Mesenchymal stem cell (in vitro differentiated cells and primary cell): ENCODE measurements at regions not wholly inside any gene's neighbourhood (a gene's known extent, or its start where the extent isn't known, plus 50 kb on each side); places are given as distances from the start of the nearest gene placed in this dataset.

Experiments used
- DNase-seq: peaks from one replicate; pipeline ENCODE4 v3.0.0-alpha.2; 2013
- H2AFZ ChIP-seq: one replicate; pipeline ENCODE4 v1.6.1; 2013; ENCODE audit warnings: low read depth, mild to moderate bottlenecking, control low read depth, inconsistent platforms, low read length, moderate library complexity
- H2AK5ac ChIP-seq: 2 replicates; pipeline ENCODE4 v1.6.1; 2013; ENCODE audit warnings: low read length, moderate library complexity, mild to moderate bottlenecking, inconsistent platforms; ENCODE audit not compliant: severe bottlenecking
- H2BK120ac ChIP-seq: one replicate; pipeline ENCODE4 v1.6.1; 2013; ENCODE audit warnings: low read depth, mild to moderate bottlenecking, inconsistent platforms, low read length, moderate library complexity
- H2BK12ac ChIP-seq, 2 experiments: one replicate each; pipeline ENCODE4 v1.6.1; 2013; ENCODE audit warnings: inconsistent platforms in 2 of 2, low read length in 2 of 2, mild to moderate bottlenecking in 2 of 2, moderate library complexity in 2 of 2, control low read depth in 1 of 2
- H2BK15ac ChIP-seq: one replicate; pipeline ENCODE4 v1.6.1; 2013; ENCODE audit warnings: mild to moderate bottlenecking, low read depth, inconsistent platforms; ENCODE audit not compliant: poor library complexity, severe bottlenecking
- H2BK5ac ChIP-seq: 2 replicates; pipeline ENCODE4 v1.6.1; 2013; ENCODE audit warnings: low read depth, mild to moderate bottlenecking, low read length, control low read depth, inconsistent platforms; ENCODE audit not compliant: poor library complexity, severe bottlenecking
- H3K14ac ChIP-seq, 2 experiments: one replicate each; pipeline ENCODE4 v1.6.1; 2013; ENCODE audit warnings: inconsistent platforms in 2 of 2, low read length in 2 of 2, control low read depth in 1 of 2, mild to moderate bottlenecking in 1 of 2, moderate library complexity in 1 of 2
- H3K18ac ChIP-seq, 2 experiments: one replicate each; pipeline ENCODE4 v1.6.1; 2013; ENCODE audit warnings: inconsistent platforms in 2 of 2, low read length in 2 of 2, control low read depth in 1 of 2, low read depth in 1 of 2, mild to moderate bottlenecking in 1 of 2
- H3K23ac ChIP-seq, 2 experiments: one replicate each; pipeline ENCODE4 v1.6.1; 2013; ENCODE audit warnings: inconsistent platforms in 2 of 2, low read length in 2 of 2, mild to moderate bottlenecking in 2 of 2, moderate library complexity in 2 of 2, control low read depth in 1 of 2
- H3K27ac ChIP-seq: 2 replicates; pipeline ENCODE4 v1.5.1; 2013; ENCODE audit warnings: mild to moderate bottlenecking, moderate library complexity, low read length, control low read depth, inconsistent platforms; ENCODE audit not compliant: poor library complexity, severe bottlenecking
- H3K27me3 ChIP-seq, 2 experiments: 2 replicates each; pipeline versions ENCODE4 v1.6.1 to v1.7.0; 2013; ENCODE audit warnings: low read length in 2 of 2, mild to moderate bottlenecking in 2 of 2, moderate library complexity in 2 of 2, control low read depth in 1 of 2, inconsistent platforms in 1 of 2; ENCODE audit not compliant: control insufficient read depth in 1 of 2, insufficient read depth in 1 of 2
- H3K36me3 ChIP-seq, 2 experiments: 2 replicates each; pipeline versions ENCODE4 v1.6.1 to v1.7.0; 2013; ENCODE audit warnings: low read length in 2 of 2, control low read depth in 1 of 2, inconsistent platforms in 1 of 2, low read depth in 1 of 2, mild to moderate bottlenecking in 1 of 2; ENCODE audit not compliant: insufficient read depth in 2 of 2, control insufficient read depth in 1 of 2
- H3K4ac ChIP-seq, 2 experiments: one replicate each; pipeline ENCODE4 v1.6.1; 2013; ENCODE audit warnings: inconsistent platforms in 2 of 2, low read length in 2 of 2, mild to moderate bottlenecking in 2 of 2, moderate library complexity in 2 of 2, control low read depth in 1 of 2, low read depth in 1 of 2
- H3K4me1 ChIP-seq: 2 replicates; pipeline ENCODE4 v1.6.1; 2013; ENCODE audit warnings: low read depth, low read length, control low read depth; ENCODE audit not compliant: control insufficient read depth, insufficient read depth
- H3K4me2 ChIP-seq: 2 replicates; pipeline ENCODE4 v1.6.1; 2013; ENCODE audit warnings: low read length, mild to moderate bottlenecking, inconsistent platforms; ENCODE audit not compliant: poor library complexity, severe bottlenecking
- H3K4me3 ChIP-seq, 2 experiments: 2 replicates each; pipeline versions ENCODE4 v1.5.1 to v1.7.0; 2013; ENCODE audit warnings: low read length in 2 of 2, mild to moderate bottlenecking in 2 of 2, control low read depth in 1 of 2, low read depth in 1 of 2; ENCODE audit not compliant: insufficient read depth in 1 of 2
- H3K79me1 ChIP-seq: replicated peaks from 2 replicates; pipeline ENCODE4 v1.6.1; 2013; ENCODE audit warnings: mild to moderate bottlenecking, control low read depth, low read length, inconsistent platforms; ENCODE audit not compliant: poor library complexity, severe bottlenecking
- H3K9ac ChIP-seq: 2 replicates; pipeline ENCODE4 v1.7.0; 2013; ENCODE audit warnings: mild to moderate bottlenecking, low read length, moderate library complexity
- H3K9me3 ChIP-seq: 2 replicates; pipeline ENCODE4 v1.7.0; 2013; ENCODE audit warnings: mild to moderate bottlenecking, low read length; ENCODE audit not compliant: control insufficient read depth
- H4K8ac ChIP-seq: one replicate; pipeline ENCODE4 v1.6.1; 2013; ENCODE audit warnings: inconsistent platforms, mild to moderate bottlenecking, low read length, moderate library complexity
- H4K91ac ChIP-seq: one replicate; pipeline ENCODE4 v1.6.1; 2013; ENCODE audit warnings: mild to moderate bottlenecking, low read length, inconsistent platforms
- WGBS: methylation state at CpG from one replicate; pipeline ENCODE4 v1.1.7; 2013; ENCODE audit warnings: mixed read lengths; 5-methylcytosine and 5-hydroxymethylcytosine counted together

DNA sequence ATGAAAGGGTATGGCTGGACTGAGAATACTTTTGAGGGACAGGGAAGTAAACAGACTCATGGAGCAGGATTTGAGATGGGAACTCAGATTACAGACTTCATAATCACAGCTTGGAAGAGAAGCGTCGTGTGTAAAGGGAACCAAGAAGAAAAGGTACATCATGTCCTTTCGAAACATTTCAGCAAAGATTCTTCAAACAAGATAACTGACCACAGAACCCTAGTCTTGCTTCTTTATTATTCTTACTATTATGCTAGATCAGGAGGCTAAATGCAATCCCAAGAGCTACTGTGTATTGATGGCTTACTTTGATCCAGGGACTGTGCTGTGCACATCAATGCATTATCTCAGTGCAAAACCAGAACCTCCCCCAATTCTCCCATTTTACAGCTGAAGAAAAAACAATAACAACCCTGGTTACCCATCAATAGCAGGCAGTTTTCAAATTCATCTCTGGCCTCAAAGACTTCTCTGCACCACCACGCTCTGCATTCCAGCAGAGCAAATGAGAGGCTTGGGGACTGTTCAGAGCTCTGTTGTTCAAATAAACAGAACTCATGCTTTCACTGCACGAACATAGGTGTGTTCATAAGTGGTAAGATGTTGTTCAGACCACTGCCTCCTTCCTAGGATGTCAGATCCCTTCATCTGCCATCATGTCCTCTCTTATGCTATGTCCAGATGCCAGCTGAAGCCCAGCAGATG lies 104.8 kb upstream of the NAV2 start:
- no peak overlapping the region for H2BK120ac ChIP-seq

DNA sequence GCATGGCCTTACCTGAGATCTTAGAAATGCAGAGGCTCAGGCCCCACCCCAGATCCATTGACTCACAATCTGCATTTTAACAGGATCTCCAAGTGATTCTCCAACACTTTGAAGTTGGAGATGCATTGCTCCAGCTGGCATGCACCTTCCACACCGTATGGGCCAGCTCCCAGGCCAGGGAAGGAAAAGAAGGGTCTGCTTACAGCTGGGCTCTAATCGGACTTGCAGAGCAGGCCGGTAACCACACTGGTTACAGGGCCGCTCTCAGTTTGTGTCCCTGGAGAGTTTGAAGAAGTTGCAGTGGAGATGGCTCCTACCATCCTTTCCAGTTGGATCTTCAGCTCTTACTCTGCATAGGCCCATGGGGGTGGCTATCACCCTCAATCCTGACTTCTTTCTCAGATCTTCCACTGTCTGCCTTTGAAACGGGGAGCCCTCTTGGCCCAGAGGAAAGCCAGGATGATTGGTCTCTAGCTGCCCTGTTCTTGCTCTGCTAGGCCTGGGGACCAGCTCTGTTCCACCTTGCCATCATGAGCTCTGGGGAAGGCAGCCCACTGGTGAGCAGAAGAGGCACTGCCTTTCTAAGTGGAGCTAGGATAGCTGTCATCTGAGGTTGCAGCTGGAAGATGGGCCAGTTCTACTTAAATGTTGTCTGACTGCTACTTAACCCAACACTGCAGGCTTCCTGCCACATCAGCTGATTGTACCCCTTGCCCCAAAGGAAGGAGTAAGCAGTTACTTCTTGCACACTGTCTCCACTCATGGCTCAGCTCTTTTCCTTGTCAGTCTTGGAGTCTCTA lies 105.6 kb upstream of the NAV2 start:
- no peak overlapping the region for H4K91ac ChIP-seq
- WGBS, result 85% methylated on average over 5 of the region's 5 CpGs

More for the DNA sequence above, 104.8 kb upstream of the NAV2 start:
- no peak overlapping the region for H3K9ac ChIP-seq
- H3K4me2 ChIP-seq, result no peak overlapping the region
- H3K14ac ChIP-seq, result no peak overlapping the region
- 72% methylated on average over 2 of the region's 5 CpGs for WGBS
- H3K27ac ChIP-seq, result no peak overlapping the region
- no peaks in the 10 kb centered on the region for H3K36me3 ChIP-seq
- no peak overlapping the region for H3K18ac ChIP-seq
- peaks cover 3% of the 10 kb centered on the region for H3K79me1 ChIP-seq
- no peak overlapping the region for H4K8ac ChIP-seq
- peaks cover 5% of the 10 kb centered on the region for H3K9me3 ChIP-seq
- no peak overlapping the region for H2AFZ ChIP-seq
- H2BK5ac ChIP-seq, result no peak overlapping the region
- H2AK5ac ChIP-seq, result no peak overlapping the region
- H3K4ac ChIP-seq, result no peak overlapping the region
- H2BK15ac ChIP-seq, result no peak overlapping the region
- no peak overlapping the region for H3K4me3 ChIP-seq
- H3K4me1 ChIP-seq, result peaks cover 9% of the 10 kb centered on the region
- H2BK12ac ChIP-seq, result no peak overlapping the region
- no peak overlapping the region for H3K23ac ChIP-seq
- no peak overlapping the region for H4K91ac ChIP-seq
- no peaks in the 10 kb centered on the region for H3K27me3 ChIP-seq
- peak; percentile 30 for DNase-seq

DNA sequence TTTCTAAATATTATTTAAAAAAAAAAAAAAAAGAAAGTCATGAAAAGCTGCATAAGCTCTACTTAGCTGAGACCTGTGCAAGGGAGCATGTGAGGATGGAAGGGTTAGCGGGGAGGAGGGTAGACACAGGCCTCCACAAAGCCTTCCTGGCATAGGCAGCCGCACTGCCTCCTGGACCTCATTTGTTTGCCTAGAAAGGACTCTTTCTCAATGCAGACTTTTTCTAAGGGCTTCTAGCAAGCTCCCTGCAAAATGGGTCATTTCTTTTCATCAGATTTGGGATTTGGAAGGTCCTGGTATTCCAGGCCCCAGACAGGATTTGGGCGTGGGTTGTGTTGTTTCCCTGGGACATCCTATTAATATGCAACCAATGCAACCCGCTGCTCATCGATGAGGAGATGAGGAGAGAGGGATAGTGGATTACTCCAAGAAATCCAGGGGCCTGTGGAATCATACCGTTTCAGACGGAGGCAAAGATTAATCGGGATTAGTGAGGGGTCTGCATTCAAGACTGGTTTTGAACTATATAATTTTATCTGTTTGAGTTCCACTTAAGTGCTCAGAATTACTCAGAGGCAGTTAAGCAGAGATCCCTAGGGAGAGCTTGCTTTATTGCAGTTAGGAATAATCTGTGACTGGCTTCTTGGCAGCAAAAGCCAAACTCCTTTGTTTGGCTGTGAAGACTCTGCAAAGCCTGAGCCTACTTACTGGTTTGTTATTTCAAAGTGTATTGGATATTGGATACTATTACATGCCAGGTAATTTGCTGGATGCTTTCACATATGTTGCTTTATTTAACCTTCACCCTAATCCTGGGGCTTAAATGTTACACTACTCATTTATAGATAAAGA lies 106.9 kb upstream of the NAV2 start:
- Histone ChIP-seq H2BK12ac (no peak overlapping the region), H2AFZ (no peak overlapping the region), H2BK5ac (no peak overlapping the region), H2AK5ac (no peak overlapping the region), H3K4me1 (peaks cover 15% of the 10 kb centered on the region), H3K4me2 (no peak overlapping the region), H3K14ac (no peak overlapping the region), H3K9ac (peak overlapping the region; percentile 62), H3K36me3 (no peaks in the 10 kb centered on the region), H2BK15ac (no peak overlapping the region), H3K79me1 (peaks cover 9% of the 10 kb centered on the region), H4K8ac (no peak overlapping the region), H3K9me3 (no peaks in the 10 kb centered on the region), H3K18ac (no peak overlapping the region), H3K27me3 (no peaks in the 10 kb centered on the region), H2BK120ac (no peak overlapping the region), H3K23ac (no peak overlapping the region), H3K4me3 (peak overlapping the region in 1 of 2 experiments; percentile 47), H3K4ac (no peak overlapping the region), H3K27ac (no peak overlapping the region), H4K91ac (no peak overlapping the region)
- peak; percentile 38 for DNase-seq
- WGBS, result 82% methylated on average over 8 of the region's 8 CpGs

More for the DNA sequence above, 105.6 kb upstream of the NAV2 start:
- Histone ChIP-seq H2BK5ac (no peak overlapping the region), H3K27ac (no peak overlapping the region), H2AFZ (no peak overlapping the region), H3K9ac (no peak overlapping the region), H2BK15ac (no peak overlapping the region), H3K14ac (no peak overlapping the region), H3K4ac (no peak overlapping the region), H2AK5ac (no peak overlapping the region), H4K8ac (no peak overlapping the region), H3K9me3 (peaks cover 4% of the 10 kb centered on the region), H3K27me3 (no peaks in the 10 kb centered on the region), H3K18ac (no peak overlapping the region), H3K4me3 (no peak overlapping the region), H3K4me1 (peaks cover 9% of the 10 kb centered on the region), H2BK12ac (no peak overlapping the region), H2BK120ac (no peak overlapping the region), H3K36me3 (no peaks in the 10 kb centered on the region), H3K23ac (no peak overlapping the region), H3K79me1 (peaks cover 3% of the 10 kb centered on the region), H3K4me2 (no peak overlapping the region)
- no peak for DNase-seq
